Endodermal cell (in vitro differentiated cells): ENCODE measurements at regions not wholly inside any gene's neighbourhood (a gene's known extent, or its start where the extent isn't known, plus 50 kb on each side); places are given as distances from the start of the nearest gene placed in this dataset.

ENCODE experiments used
- DNase-seq: peaks from one replicate; pipeline ENCODE4 v3.0.0-alpha.2; 2017
- H3K27ac ChIP-seq: 2 replicates; pipeline ENCODE4 v1.5.1; 2013; ENCODE audit warnings: mild to moderate bottlenecking, low read depth, low read length, moderate library complexity
- H3K27me3 ChIP-seq: 2 replicates; pipeline ENCODE4 v1.6.1; 2013; ENCODE audit warnings: mild to moderate bottlenecking, low read length, moderate library complexity; ENCODE audit not compliant: insufficient read depth, control insufficient read depth, poor library complexity, severe bottlenecking
- H3K36me3 ChIP-seq: 2 replicates; pipeline ENCODE4 v1.7.0; 2013; ENCODE audit warnings: mild to moderate bottlenecking, low read length, moderate library complexity; ENCODE audit not compliant: control insufficient read depth, insufficient read depth
- H3K4me1 ChIP-seq: one replicate; pipeline ENCODE4 v1.7.0; 2013; ENCODE audit warnings: low read length; ENCODE audit not compliant: control insufficient read depth, insufficient read depth
- H3K4me3 ChIP-seq: 2 replicates; pipeline ENCODE4 v1.5.1; 2013; ENCODE audit warnings: mild to moderate bottlenecking, low read length, moderate library complexity
- H3K9ac ChIP-seq: 2 replicates; pipeline ENCODE4 v1.6.1; 2013; ENCODE audit warnings: mild to moderate bottlenecking, low read length, moderate library complexity; ENCODE audit not compliant: poor library complexity, severe bottlenecking; ENCODE audit errors: extremely low read depth
- H3K9me3 ChIP-seq: 2 replicates; pipeline ENCODE4 v1.6.1; 2013; ENCODE audit warnings: mild to moderate bottlenecking, low read length, moderate library complexity; ENCODE audit not compliant: control insufficient read depth
- H3K27ac Mint-ChIP-seq: 2 replicates; pipeline ENCODE4 v1.8.0; 2020; ENCODE audit warnings: mixed read lengths
- H3K27me3 Mint-ChIP-seq: 2 replicates; pipeline ENCODE4 v1.8.0; 2021; ENCODE audit warnings: mild to moderate bottlenecking, mixed read lengths; ENCODE audit not compliant: insufficient read depth
- H3K36me3 Mint-ChIP-seq: 2 replicates; pipeline ENCODE4 v1.8.0; 2020; ENCODE audit warnings: low read depth, mixed read lengths
- H3K4me1 Mint-ChIP-seq: 2 replicates; pipeline ENCODE4 v1.8.0; 2020; ENCODE audit warnings: mixed read lengths
- H3K4me3 Mint-ChIP-seq: 2 replicates; pipeline ENCODE4 v1.8.0; 2020; ENCODE audit warnings: mild to moderate bottlenecking, moderate library complexity, mixed read lengths
- H3K9me3 Mint-ChIP-seq: 2 replicates; pipeline ENCODE4 v1.8.0; 2020; ENCODE audit warnings: mild to moderate bottlenecking, mixed read lengths
- CTCF ChIP-seq: fragments of 200-600 bp; sonication (generic); conservative IDR thresholded peaks from 2 replicates; pipeline ENCODE4 v1.5.0; 2021; ENCODE audit warnings: antibody characterized with exemption, mild to moderate bottlenecking
- WGBS, 2 experiments: methylation state at CpG; one replicate each; pipeline versions ENCODE4 v1.1.5 to v1.1.7; 2013; ENCODE audit warnings: missing lambda C conversion rate in 2 of 2, mixed read lengths in 1 of 2; ENCODE audit not compliant: insufficient coverage in 1 of 2, insufficient read length in 1 of 2; 5-methylcytosine and 5-hydroxymethylcytosine counted together

DNA sequence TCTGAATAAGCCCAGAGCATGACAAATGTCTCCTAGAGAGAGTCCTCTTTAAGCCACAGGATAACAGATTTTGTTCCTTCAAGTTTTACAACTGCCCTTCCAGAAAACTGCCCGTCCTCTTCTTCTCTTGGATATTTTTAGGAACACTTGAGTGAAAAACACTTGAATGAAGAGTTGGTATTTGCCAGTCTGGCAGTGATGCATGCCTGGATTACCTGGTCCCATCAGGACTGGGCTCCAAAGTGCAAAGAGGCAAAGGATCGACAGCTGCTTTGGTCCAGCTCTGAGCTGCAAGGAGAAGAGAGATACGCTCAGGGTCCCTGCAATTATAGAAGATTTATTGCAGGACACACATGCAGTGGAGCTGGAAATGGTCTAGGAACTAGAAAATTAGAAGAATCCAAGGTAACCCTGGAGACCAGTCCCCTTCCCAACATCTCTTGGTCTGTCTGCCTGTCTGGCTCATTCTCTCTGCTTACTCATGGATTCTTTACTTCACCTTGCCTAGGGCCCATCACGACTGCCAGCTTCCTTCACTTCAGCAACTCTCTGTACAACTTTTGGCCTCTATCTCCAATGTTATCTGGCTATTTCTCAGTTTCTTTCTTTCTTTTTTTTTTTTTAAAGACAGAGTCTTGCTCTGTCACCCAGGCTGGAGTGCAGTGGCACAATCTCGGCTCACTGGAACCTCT, 112.1 kb upstream of the SIX2 start:
- TF ChIP-seq CTCF, result no peak
- Mint-ChIP-seq H3K9me3 (no peaks in the 10 kb centered on the region), H3K36me3 (no peaks in the 10 kb centered on the region)

GRCh38 chr2:45120546-45120945, 111.3 kb upstream of the SIX2 start:
- Histone ChIP-seq H3K4me3 (no peak overlapping the region), H3K27me3 (no peaks in the 10 kb centered on the region), H3K27ac (no peak overlapping the region), H3K9ac (no peak overlapping the region), H3K36me3 (no peaks in the 10 kb centered on the region), H3K4me1 (peaks cover 9% of the 10 kb centered on the region), H3K9me3 (peaks cover 6% of the 10 kb centered on the region)
- Mint-ChIP-seq H3K4me3 (no peak overlapping the region), H3K4me1 (peaks cover 20% of the 10 kb centered on the region), H3K27me3 (peaks cover 2% of the 10 kb centered on the region), H3K36me3 (no peaks in the 10 kb centered on the region), H3K27ac (no peak overlapping the region), H3K9me3 (peaks cover 2% of the 10 kb centered on the region)
- no peak for TF ChIP-seq CTCF
- no peak for DNase-seq

More for the DNA sequence above, 112.1 kb upstream of the SIX2 start:
- no peak overlapping the region for H3K4me3 ChIP-seq
- no peak overlapping the region for H3K27ac Mint-ChIP-seq
- H3K36me3 ChIP-seq, result no peaks in the 10 kb centered on the region
- no peak overlapping the region for H3K9ac ChIP-seq
- peaks cover 20% of the 10 kb centered on the region for H3K4me1 Mint-ChIP-seq
- H3K4me1 ChIP-seq, result peaks cover 9% of the 10 kb centered on the region
- H3K9me3 ChIP-seq, result no peaks in the 10 kb centered on the region
- H3K27me3 Mint-ChIP-seq, result peaks cover 2% of the 10 kb centered on the region
- no peaks in the 10 kb centered on the region for H3K27me3 ChIP-seq
- no peak for DNase-seq
- 90 to 95% methylated on average over 5 of the region's 5 CpGs for WGBS, 2 experiments
- no peak overlapping the region for H3K4me3 Mint-ChIP-seq
- no peak overlapping the region for H3K27ac ChIP-seq

GRCh38 chr2:45119855-45120254, 110.6 kb upstream of the SIX2 start:
- Histone ChIP-seq H3K36me3 (no peaks in the 10 kb centered on the region), H3K27me3 (no peaks in the 10 kb centered on the region), H3K4me3 (no peak overlapping the region), H3K9me3 (peaks cover 6% of the 10 kb centered on the region), H3K4me1 (peaks cover 9% of the 10 kb centered on the region), H3K9ac (no peak overlapping the region), H3K27ac (no peak overlapping the region)
- Mint-ChIP-seq H3K9me3 (peaks cover 2% of the 10 kb centered on the region), H3K4me1 (peaks cover 20% of the 10 kb centered on the region), H3K36me3 (no peaks in the 10 kb centered on the region), H3K27me3 (peaks cover 2% of the 10 kb centered on the region), H3K27ac (no peak overlapping the region), H3K4me3 (no peak overlapping the region)
- DNase-seq, result no peak
- WGBS, 2 experiments, result 91 to 93% methylated on average over 2 of the region's 2 CpGs
- no peak for TF ChIP-seq CTCF
